Glomerular endothelial cell (primary cell): ENCODE measurements at regions not wholly inside any gene's neighbourhood (a gene's known extent, or its start where the extent isn't known, plus 50 kb on each side); places are given as distances from the start of the nearest gene placed in this dataset.
"Not testable (repeated sequence)": the region's sequence is repeated elsewhere in the genome, so short reads cannot be mapped to it uniquely, and the experiment has no call there.

ENCODE experiments used
- DNase-seq: peaks from one replicate; pipeline ENCODE4 v3.0.0-alpha.2; 2011; ENCODE audit warnings: low read depth, low spot score; ENCODE audit errors: extremely low read depth

DNA sequence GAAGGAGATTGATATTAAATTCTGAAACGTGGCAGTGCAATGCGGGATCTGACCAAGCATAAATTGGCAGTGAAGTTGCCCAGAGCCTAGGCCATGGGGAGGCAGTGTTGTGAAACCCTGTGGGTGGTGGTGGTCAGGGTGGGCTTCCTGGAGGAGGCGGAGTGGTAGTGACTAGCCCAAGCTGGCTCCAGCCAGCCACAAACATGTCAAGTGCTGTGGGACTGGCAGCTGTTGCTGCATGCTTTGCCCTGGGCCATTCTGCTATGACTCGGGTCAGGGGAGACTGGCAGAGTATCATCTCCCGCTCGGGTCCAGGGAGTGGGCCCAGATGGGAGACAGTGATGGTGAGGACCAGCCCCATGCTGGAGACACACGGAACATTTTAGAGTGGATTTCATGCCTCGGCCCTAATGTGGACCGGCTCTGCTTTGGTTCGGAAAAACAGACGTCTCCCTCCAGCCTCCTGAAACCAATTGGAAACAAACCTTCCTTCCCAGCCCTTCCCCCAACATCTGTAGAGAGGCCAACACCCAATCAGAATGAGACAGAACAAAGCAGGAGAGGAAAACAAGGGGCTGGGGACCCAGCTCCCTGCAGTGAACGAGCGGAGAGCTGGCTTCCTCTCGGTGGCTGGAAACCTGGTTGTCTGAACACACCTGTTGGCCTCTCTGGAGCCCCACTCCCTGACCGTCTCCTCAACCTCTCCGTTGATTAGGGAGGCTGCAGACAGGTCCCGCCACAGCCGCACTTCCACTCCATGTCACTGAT, 58.2 kb downstream of the TMEM270 start:
- DNase-seq: no peak

DNA sequence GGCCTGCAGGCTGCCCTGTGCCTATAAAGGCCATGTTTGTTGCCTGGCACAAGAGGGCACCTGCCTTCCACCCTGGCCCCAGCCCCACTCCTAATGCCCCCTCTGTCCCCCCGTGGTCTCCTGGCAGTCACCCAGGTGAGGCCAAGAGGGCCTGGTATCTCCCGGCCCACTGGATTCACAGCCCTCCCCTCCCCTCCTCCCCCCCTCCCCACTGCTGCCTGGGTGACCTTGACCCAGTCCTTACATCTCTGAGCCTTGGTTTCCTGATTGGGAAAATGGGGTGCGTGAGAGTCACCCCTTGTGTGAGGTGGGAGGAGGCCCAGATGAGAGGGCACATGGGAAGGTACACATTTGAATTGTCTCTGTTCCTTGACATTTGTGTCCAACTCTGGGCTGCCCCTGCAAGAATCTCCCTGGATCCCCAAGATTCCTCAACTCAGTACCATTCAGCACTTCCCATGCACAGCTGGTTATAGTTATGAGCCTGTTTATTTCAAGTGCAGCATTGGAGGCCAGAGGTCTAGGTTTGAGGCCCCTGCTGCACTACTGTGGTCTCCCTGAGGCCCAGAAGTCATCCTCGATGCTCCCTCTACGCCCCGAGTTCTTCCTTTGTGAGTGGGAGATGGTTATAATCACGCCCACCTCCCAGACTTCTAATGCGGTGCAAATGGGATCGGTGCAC, 58.9 kb downstream of the TMEM270 start:
- DNase-seq: no peak

DNA sequence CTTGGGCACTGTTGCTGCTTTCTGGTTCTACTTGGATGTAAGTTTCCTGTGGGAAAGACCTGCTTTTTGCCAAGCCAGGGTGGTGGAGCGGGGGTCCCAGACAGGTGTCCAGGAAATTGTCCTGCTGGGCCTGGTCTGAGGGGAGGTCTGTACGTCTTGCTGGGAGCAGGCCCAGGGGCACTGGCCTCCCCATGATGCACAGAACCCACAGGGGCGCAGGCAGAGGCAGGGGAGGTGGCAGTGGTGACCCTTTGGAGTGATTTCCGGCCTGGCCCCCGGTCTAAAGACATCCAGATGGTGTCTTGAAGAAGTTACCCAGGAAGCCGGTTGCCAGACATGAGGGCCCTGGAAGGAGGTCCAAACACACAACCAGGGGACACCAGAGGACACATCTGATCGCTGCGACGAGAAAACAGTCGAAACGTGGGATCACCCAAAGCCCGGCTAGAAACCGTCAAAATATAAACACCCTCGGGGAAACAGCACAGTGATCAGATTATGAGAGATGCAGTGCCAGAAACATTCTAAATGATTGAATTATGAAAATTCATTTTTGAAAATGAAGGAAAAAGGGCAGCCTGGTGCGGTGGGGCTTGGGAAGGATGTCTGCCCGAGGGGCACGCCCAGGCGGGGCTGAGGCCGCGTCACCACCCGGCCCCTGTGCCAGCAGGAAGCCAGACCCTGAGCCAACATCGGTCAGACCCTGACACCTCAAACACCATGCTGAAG, 59.6 kb downstream of the TMEM270 start:
- no peak for DNase-seq

DNA sequence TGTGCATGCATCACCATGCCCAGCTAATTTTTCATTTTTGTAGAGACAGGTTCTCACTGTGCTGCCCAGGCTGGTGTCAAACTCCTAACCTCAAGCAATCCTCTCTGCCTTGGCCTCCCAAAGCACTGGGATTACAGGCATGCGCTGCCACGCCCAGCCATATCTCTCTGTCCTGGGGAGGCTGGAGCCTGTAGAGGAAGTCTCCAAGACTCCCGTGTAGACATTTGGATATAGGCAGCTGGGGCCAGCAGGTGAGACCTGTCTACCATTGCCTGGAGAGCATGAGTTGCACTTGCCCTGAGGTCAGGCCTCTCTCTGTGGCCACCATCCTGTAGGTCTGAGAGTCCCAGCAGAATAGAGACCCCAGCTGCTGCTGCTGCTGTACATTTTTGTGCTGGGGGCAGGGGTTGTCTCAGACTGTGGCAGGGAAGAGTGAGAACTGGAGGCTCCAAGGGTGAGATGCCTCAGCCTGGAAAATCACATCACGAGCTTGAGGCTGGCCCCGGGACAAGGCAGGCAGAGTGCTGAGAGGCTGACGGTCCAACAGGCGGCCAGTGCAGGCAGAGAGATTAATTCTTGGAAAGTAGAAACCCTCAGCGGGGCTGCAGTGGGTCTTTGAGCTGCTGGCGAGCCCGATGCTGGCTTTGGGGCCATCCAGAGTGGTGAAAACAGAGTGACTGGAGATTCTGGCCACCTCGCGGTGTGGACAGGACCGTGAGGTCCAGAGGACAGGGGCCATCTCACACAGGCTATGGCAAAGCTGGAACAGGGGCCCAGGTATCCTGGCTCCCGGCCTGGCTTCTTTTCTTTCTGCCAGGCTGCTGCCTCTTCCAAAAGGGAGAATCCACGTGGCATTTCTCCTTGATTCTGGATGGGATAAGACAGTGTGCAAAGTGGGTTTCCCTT, 60.9 kb downstream of the TMEM270 start:
- no peak for DNase-seq

DNA sequence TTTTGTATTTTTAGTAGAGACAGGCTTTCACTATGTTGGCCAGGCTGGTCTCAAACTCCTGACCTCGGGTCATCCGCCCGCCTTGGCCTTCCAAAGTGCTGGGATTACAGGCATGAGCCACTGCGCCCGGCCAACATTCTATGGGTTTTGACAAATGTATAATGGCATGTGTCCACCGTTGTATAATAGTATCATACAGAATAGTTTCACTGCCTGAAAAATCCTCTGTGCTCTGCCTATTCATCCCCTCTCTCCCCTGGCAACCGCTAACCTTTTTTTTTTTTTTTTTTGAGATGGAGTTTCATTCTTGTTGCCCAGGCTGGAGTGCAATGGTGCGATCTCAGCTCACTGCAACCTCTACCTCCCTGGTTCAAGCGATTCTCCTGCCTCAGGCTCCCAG, 67.7 kb downstream of the TMEM270 start:
- DNase-seq: not testable (repeated sequence)

DNA sequence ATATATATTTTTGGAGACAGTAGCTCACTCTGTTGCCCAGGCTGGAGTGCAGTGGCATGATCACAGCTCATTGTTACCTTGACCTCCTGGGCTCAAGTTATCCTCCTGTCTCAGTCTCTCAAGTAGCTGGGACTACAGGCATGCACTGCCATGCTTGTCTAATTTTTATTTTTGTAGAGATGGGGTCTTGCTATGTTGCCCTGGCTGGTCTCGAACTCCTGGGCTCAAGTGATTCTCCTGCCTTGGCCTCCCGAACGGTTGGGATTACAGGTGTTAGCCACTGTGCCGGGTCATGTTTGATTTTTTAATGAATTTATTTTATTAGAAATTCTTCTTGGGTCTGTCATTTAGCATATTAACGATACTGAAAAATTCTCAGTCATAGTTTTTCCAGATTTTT, 70.5 kb downstream of the TMEM270 start:
- no peak for DNase-seq

DNA sequence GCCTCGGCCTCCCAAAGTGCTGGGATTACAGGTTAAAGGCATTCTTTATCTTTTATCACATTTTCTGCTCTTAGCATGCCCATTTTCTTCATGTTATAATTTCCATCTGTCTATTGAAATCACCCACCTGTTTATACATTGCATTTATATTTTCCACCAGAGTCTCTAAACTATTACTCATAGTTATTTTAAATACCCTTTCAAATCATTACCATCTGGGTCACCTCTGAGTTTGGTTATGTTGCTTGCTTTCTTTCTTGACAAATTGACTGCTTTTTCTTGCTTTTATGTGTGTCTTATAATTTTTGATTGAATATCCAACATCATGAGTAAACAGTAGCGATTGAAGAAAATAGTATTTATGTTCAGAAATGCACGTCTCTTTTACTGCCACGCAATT, 71.4 kb downstream of the TMEM270 start:
- no peak for DNase-seq

DNA sequence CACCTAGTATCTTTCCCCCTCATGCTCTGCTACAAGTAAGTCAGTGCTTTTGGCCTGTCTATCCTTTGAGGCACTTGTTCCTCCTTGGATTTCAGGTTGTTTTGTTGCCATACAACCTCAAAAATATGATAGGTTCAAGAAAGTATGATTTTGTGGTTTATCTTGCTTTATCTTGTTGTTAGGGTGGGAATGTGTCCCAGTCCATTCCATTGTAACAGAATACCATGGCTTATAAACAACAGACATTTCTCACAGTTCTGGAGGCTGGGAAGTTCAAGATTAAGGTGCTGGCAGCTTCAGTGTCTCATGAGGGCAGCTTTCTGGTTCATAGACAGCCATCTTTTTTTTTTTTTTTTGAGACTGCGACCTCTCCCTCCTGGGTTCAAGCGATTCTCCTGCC, 72.1 kb downstream of the TMEM270 start:
- no peak for DNase-seq

DNA sequence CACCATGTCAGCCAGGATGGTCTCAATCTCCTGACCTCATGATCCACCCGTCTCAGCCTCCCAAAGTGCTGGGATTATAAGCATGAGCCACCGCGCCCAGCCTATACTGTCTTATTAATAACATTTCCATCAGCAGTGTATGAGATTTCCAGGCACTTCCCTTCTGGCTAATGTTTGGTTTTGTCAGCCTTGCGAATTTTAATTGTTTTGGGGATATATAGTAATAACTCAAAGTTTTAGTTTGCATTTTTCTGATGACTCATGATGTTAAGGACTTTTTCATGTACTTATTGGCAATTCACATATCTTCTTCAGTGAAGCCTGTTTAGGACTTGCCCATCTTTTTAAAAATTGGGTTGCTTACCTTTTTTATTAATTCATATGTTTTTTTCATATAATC, 76.0 kb downstream of the TMEM270 start:
- no peak for DNase-seq

DNA sequence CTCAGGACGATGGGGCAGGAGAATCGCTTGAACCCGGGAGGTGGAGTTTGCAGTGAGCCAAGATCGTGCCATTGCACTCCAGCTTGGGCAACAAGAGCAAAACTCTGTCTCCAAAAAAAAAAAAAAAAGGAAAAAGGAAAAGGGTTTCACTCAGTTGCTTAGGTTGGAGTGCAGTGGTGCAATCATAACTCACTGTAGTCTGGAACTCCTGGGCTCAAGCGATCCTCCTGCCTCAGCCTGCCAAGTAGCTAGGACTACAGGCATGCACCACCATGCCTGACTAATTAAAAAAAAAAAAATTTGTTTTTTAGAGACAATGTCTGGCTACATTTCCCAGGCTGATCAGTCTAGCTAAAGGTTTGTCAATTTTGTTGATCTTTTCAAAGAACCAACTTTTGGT, 76.7 kb downstream of the TMEM270 start:
- DNase-seq: not testable (repeated sequence)

DNA sequence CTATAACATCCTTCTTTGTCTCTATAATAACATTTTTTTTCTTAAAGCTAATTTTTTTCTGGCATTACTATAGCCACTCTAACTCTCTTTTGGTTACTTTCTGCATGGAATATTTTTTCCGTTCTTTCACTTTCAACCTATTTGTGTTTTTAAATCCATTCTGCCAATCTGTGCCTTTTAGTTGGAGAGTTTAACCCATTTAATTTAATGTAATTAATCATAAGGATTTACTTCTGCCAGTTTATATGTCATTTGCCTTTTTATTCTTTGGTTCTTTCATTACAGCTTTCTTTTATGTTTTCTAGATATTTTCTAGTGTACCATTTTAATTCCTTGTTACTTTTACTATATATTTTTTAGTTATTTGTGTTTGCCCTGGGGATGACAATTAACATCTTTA, 78.6 kb downstream of the TMEM270 start:
- no peak for DNase-seq

DNA sequence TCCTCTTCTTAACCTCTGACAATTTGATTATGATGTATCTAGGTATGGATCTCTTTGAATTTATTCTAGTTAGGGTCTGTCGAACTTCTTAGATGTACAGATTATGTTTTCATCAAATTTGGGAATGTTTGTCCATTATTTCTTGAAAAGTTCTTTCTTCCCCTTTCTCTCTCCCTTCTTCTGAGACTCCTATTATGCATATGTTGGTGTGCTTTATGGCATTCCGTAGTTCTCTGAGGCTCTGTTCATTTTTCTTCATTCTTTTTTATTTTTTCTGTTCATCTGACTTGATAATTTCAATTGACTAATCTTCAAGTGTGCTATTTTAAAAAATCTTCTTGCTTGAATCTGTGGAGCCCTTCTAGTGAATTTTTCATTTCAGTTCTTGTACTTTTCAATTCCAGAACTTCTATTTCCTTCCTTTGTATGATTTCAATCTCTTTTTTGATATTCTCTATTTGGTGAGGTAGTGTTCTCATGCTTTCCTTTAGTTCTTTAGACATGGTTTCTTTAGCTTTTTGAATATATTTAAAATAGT, 79.8 kb downstream of the TMEM270 start:
- DNase-seq: no peak

DNA sequence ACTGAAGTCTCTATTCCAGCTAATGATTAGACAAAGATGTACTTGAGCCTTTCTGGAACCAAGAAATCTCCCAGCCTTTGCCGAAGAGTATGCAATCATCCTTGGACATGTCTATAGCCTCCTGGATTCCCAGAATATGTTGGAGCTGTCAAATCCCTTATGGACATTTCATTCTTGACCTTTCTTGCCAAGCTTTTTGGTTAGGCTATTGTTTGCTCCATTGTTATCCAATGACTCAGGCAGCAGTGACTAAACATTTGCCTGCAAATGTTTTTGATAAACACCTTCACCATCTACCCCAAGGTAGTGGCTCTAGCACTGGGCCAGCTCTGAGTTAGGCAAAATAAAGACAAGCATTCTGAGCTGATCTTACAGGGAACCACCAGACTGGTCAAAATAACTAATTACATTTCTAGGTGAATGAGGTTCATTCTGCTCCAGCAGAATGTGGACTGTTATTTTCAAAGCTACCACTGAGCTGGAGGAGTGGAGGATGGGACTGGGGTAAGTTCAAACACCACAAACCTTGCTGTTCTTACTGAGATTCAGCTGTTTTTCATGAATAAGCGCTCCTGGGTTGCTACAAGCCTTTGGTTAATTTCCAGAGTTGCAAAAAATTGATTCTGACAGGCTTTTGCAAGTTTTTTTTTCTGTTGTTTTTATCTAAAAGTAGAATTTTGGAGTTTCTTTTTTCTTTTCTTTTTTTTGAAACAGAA, 81.0 kb downstream of the TMEM270 start:
- peak; percentile 37 for DNase-seq

DNA sequence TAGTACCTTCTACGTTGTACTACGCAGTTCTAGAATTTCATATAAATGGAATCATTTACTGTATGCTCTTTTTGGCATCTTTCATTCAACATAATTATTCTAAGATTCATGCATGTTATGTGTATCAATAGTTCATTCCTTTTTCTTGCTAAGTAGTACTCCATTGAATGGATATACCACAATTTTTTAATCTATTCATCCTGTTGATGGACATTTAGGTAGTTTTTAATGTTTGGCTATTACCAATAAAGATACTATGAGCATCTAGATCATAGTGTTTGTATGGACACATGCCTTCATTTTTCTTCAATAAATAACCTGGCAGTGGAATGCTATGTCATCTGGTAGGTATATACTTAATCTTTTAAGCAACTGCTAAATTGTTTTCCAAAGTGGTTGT, 83.0 kb upstream of the ELN start:
- DNase-seq: no peak

DNA sequence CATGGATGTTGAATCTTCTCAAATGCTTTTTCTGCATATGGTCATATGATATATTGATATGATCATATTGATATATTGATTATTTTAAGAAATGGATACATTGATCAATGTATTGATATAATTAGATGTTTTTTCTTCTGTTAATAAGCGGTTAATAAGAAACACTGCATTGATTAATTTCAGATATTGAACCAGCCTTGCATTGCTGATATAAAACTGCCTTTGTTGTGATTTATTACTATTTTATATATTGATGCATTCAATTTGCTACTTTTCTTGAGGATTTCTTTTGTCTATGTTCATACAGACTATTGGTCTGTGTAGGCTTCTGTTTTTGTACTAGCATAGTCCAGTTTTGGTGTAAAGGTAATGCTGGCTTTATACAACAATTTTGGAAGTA, 79.7 kb upstream of the ELN start:
- no peak for DNase-seq

DNA sequence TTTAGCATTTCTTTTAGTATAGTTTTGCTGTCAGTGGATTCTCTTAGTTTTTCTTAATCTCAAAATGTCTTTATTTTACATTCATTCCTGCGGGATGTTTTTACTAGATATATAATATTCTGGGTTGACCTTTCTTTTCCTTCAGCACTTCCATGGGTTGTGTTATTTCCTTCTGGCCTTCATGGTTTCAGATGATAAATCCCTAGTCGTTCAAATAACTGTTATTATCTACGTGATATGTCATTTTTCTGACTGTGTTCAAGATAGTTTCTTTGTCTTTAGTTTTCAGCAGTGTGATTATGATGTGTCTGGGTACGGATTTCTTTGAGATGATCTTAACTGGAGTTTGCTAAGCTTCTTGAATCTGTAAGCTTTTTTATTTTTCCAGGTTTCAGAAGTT, 75.7 kb upstream of the ELN start:
- no peak for DNase-seq

DNA sequence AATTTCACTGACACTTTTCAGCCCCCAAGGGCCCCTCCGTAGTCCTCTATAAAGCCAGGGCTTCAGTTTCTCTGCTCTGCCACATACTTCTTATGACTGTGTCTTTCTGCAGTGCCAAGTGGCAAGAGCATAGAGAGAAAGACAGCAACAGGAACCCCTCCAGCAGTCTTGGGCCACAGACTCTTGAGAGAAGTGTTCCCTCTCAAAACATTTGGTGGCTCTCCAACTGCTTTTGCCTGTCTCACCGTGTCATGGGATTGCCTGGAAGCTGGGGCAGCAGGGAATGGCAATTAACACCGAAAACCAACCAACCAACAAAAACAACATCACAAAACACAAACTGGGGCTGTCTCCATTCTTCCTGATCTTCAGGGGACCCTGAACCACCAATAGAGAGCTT, 73.8 kb upstream of the ELN start:
- no peak for DNase-seq

DNA sequence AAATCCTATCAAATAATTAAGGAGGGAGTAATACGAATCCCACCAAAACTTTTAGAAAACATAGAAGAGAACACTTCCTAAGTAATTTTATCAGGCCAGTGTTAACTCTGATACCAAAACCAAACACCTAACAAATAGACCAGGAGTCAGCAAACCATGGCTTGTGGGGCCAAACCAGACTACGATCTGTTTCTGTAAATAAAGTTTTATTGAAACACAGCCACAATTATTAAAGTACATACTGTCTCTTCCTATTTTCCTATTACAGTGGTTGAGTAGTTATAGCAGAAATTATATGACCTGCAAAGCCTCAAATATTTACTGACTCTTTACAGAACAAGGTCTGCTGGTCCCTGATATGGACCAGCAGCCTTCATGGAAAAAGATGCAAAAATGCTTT, 73.1 kb upstream of the ELN start:
- DNase-seq: no peak

DNA sequence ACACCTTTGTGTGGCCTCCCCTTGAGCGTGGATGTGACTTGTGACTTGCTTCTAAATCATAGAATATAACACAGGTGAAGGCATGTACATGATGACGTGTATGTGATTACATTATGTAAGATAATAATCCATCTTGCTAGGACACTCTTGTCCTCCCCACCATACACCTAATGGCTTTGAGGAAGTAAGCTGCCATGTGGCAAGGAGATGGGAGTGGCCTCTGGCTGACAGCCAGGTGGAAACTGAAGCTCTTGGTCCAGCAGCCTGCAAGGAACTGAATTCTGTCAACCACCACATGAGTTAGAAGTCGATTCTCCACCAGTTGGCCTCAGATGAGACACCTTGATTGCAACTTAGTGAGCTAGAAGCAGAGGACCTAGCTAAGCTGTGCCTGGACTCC, 67.4 kb upstream of the ELN start:
- no peak for DNase-seq

DNA sequence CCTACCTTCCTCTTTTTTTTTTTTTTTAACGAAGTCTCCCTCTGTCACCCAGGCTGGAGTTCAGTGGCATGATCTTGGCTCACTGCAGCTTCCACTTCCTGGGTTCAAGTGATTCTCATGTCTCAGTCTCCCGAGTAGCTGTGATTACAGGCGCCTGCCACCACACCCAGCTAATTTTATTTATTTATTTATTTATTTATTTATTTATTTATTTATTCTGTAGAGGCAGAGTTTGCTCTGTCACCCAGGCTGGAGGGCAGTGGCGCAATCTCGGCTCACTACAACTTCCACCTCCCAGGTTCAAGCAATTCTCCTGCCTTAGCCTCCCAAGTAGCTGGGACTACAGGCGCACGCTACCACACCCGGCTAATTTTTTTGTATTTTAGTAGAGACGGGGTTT, 66.0 kb upstream of the ELN start:
- DNase-seq: not testable (repeated sequence)
